Heart left ventricle (tissue), 16 donors: ENCODE measurements at regions not wholly inside any gene's neighbourhood (a gene's known extent, or its start where the extent isn't known, plus 50 kb on each side); places are given as distances from the start of the nearest gene placed in this dataset.

Experiments
- ATAC-seq, 4 donors: fragments of 200-7000 bp; cut with Tn5 transposase; one replicate each; pipeline ENCODE4 v1.9.1; 2020 to 2022; ENCODE audit warnings: moderate library complexity in 4 of 4, mild to moderate bottlenecking in 3 of 4, moderate number of reproducible peaks in 1 of 4
- DNase-seq, 5 donors: peaks; one replicate each; pipeline ENCODE4 v3.0.0-alpha.2; 2020
- H3K27ac ChIP-seq, 12 donors: fragments of 200-600 bp; sonication (generic) in 4 of 12; one replicate each; pipeline versions ENCODE4 v1.5.0 to v1.8.0; 2016 to 2022; ENCODE audit warnings: mild to moderate bottlenecking in 2 of 12
- H3K27me3 ChIP-seq, 9 donors: fragments of 200-600 bp; sonication (generic) in 2 of 9; one replicate each; pipeline versions ENCODE4 v1.5.1 to v1.8.0; 2016 to 2022; ENCODE audit warnings: mild to moderate bottlenecking in 3 of 9
- H3K36me3 ChIP-seq, 9 donors: fragments of 200-600 bp; sonication (generic) in 2 of 9; one replicate each; pipeline versions ENCODE4 v1.5.0 to v1.8.0; 2018 to 2022; ENCODE audit warnings: mild to moderate bottlenecking in 2 of 9
- H3K4me1 ChIP-seq, 12 donors: fragments of 200-600 bp; sonication (generic) in 4 of 12; one replicate each; pipeline versions ENCODE4 v1.5.0 to v1.8.0; 2016 to 2022; ENCODE audit warnings: mild to moderate bottlenecking in 3 of 12
- H3K4me3 ChIP-seq, 12 donors: fragments of 200-600 bp; sonication (generic) in 4 of 12; one replicate each; pipeline versions ENCODE4 v1.5.0 to v1.8.0; 2017 to 2022; ENCODE audit warnings: mild to moderate bottlenecking in 9 of 12, moderate library complexity in 4 of 12
- H3K9me3 ChIP-seq, 12 donors: fragments of 200-600 bp; sonication (generic) in 4 of 12; one replicate each; pipeline versions ENCODE4 v1.5.0 to v1.8.0; 2016 to 2022; ENCODE audit warnings: mild to moderate bottlenecking in 1 of 12
- POLR2A ChIP-seq, 2 donors: fragments of 450-650 bp; IDR thresholded peaks; one replicate each; pipeline ENCODE4 v1.6.1; 2017; ENCODE audit warnings: antibody characterized with exemption in 2 of 2, mild to moderate bottlenecking in 2 of 2, moderate library complexity in 2 of 2
- WGBS, 4 donors: extraction: QIAGEN DNeasy Blood & Tissue Kit in 2 of 4; methylation state at CpG; one replicate each; pipeline versions ENCODE4 v1.1.5 to v1.1.7; 2013 to 2018; 5-methylcytosine and 5-hydroxymethylcytosine counted together
- intact Hi-C, 10 donors: fragments of 100-400 bp; cut with DNase I; formaldehyde crosslinking; loops; one replicate each; pipeline versions ENCODE4 v1.11.1 to v1.14.2; 2022
- TF ChIP-seq, protein P1 (sequence below), 12 donors: fragments of 200-600 bp; sonication (generic) in 4 of 12; IDR thresholded peaks; one replicate each; pipeline versions ENCODE4 v1.5.0 to v1.8.0; 2018 to 2022; ENCODE audit warnings: antibody characterized with exemption in 12 of 12, mild to moderate bottlenecking in 5 of 12
- donor health status: ischemic (EF 13 %, LVEDD 7.1; RV severe dilation, severe dysfunction).
- donor health status: healthy with polysubstance abuse.
- donor health status: DM: no; HTN: yes; CAD: no.
- donor health status: DM: no; HTN: no; CAD: no.
- donor health status: ischemic (EF 25% LVEDD 6.9; RV normal size, moderate dysfunction).
- donor health status: ischemic (EF 25% LVEDD 5.7; RV mildly dilated, moderate dysfunction).
- donor health status: healthy.
- donor health status: DM: yes; HTN: yes; CAD: no.
- donor health status: ischemic (EF 35%, LVEDD 5.7; RV mildly dilated, moderate dysfunction).
- donor health status: nonischemic (EF 11% LVEDD 7.7; RV severe dilation, severe dysfunction).
- donor health status: DM: yes; HTN: yes; CAD: no.
- donor health status: PGD.
- donor health status: ischemic (EF 29% LVEDD 5.4; RV normal size, mild dysfunction).
- donor health status: nonischemic (EF 23%, LVEDD 6.1; RV moderate dilation, normal function).

DNA sequence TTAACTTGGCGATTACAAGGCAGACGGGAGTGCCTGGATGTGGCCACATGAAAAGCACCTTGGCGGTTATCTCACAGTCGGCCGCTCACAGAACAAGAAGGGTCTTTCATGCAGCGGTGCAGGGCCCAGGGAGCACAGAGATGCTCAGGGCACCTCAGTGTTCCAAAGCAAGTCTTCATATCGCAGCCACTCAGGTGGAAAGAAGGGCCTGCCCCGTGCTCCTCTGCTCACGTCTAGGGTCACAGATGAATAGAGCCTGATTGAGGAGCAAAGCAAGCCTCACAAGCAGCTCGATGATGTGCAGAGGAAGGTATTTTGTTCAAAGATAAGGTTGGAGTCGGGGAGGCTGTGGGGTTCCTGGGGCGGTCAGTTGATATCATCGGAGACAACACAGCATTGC is 297.8 kb downstream of the WDR11 start:
- no peak overlapping the region for H3K4me3 ChIP-seq
- H3K27ac ChIP-seq = no peak overlapping the region
- peaks cover 0 to 13% (median 0%) of the 10 kb centered on the region in 9 donors for H3K27me3 ChIP-seq
- WGBS, 4 donors = 57 to 70% (median 63%) methylated on average over 13 of the region's 13 CpGs
- no peak for TF ChIP-seq POLR2A (IDR thresholded peaks at IDR 0.05)
- TF ChIP-seq, protein P1, sequence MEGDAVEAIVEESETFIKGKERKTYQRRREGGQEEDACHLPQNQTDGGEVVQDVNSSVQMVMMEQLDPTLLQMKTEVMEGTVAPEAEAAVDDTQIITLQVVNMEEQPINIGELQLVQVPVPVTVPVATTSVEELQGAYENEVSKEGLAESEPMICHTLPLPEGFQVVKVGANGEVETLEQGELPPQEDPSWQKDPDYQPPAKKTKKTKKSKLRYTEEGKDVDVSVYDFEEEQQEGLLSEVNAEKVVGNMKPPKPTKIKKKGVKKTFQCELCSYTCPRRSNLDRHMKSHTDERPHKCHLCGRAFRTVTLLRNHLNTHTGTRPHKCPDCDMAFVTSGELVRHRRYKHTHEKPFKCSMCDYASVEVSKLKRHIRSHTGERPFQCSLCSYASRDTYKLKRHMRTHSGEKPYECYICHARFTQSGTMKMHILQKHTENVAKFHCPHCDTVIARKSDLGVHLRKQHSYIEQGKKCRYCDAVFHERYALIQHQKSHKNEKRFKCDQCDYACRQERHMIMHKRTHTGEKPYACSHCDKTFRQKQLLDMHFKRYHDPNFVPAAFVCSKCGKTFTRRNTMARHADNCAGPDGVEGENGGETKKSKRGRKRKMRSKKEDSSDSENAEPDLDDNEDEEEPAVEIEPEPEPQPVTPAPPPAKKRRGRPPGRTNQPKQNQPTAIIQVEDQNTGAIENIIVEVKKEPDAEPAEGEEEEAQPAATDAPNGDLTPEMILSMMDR (IDR thresholded peaks at IDR 0.05) = no peak
- no peaks in the 10 kb centered on the region for H3K4me1 ChIP-seq
- H3K36me3 ChIP-seq = no peaks in the 10 kb centered on the region
- no peak for ATAC-seq
- intact Hi-C loops = no loop called here
- no peak for DNase-seq
- peaks cover 0 to 40% (median 6%) of the 10 kb centered on the region in 12 donors for H3K9me3 ChIP-seq

DNA sequence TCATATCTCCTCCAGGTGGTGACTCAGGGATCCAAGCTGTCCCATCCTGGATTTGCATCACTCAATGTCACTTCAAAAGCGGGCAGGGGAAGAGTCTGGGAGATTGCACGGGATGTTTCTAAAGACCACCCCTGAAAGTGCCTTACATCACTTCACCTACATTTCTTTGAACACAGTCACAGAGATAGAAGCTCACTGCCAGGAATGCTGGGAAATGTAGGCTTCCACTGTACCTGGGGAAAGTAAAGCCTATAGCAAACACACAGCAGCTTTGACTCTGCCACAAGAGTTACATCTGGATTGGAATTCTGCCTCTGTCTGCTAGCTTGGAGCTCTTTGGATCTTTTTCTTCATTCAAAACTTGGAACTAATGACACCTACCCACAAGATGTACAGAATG is 300.9 kb downstream of the WDR11 start:
- DNase-seq = no peak
- WGBS, 4 donors = 64 to 69% (median 67%) methylated on average over 2 of the region's 2 CpGs
- ATAC-seq = no peak
- peaks cover 0 to 17% (median 0%) of the 10 kb centered on the region in 12 donors for H3K9me3 ChIP-seq
- H3K4me3 ChIP-seq = no peak overlapping the region
- peaks cover 0 to 13% (median 0%) of the 10 kb centered on the region in 9 donors for H3K27me3 ChIP-seq
- intact Hi-C loops = no loop called here
- no peak for TF ChIP-seq POLR2A (IDR thresholded peaks at IDR 0.05)
- TF ChIP-seq, protein P1 (IDR thresholded peaks at IDR 0.05) = no peak
- H3K4me1 ChIP-seq = no peaks in the 10 kb centered on the region
- H3K27ac ChIP-seq = no peak overlapping the region
- H3K36me3 ChIP-seq = no peaks in the 10 kb centered on the region

DNA sequence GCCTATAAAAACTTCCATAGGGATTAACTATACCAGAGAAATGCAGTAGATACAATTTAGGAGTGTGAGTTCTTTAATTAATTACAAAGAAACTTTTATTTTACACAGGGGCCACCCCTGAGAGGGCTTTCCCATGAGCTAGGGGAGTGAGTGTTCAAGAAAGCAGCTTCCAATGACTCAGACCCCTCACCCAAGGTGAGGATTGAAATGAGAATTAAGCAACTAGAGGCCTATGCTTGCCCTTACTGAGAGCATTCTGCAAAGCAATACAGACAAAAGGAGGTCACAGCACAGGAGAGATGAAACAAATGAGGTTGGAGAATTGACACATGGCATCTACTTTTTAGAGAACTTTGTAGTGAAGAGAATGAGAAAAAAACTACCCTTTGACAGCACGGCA is 301.8 kb downstream of the WDR11 start:
- peaks cover 0 to 8% (median 0%) of the 10 kb centered on the region in 9 donors for H3K27me3 ChIP-seq
- ATAC-seq (no peak), DNase-seq (no peak)
- H3K9me3 ChIP-seq = peaks cover 0 to 23% (median 0%) of the 10 kb centered on the region in 12 donors
- H3K4me1 ChIP-seq = no peaks in the 10 kb centered on the region
- no peak for TF ChIP-seq POLR2A (IDR thresholded peaks at IDR 0.05)
- TF ChIP-seq, protein P1 (IDR thresholded peaks at IDR 0.05) = no peak
- H3K27ac ChIP-seq = no peak overlapping the region
- H3K36me3 ChIP-seq = no peaks in the 10 kb centered on the region
- intact Hi-C loops = no loop called here
- 88 to 94% (median 91%) methylated on average over 1 of the region's 1 CpG for WGBS, 4 donors
- H3K4me3 ChIP-seq = no peak overlapping the region

DNA sequence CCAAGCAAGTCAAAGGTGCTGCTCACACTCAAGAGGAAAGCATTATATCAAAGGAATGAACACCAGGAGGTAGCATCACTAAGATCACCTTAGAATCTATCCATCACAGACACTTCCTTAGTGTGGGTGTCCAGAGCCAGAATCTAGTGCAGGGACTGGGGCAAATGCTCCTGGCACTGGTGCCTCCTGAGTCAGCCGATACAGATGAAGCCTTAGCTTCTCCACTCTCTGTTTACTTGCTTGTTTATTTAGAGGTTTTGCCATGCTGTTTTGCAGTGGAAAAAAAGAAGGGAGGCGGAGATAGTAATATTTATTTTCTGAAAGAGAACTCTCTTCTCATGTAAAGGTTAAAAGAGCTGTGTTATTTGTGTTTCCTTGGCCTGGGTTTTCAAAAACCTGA is 303.1 kb downstream of the WDR11 start:
- H3K36me3 ChIP-seq = no peaks in the 10 kb centered on the region
- no peak for DNase-seq
- TF ChIP-seq, protein P1 (IDR thresholded peaks at IDR 0.05) = no peak
- no peak for TF ChIP-seq POLR2A (IDR thresholded peaks at IDR 0.05)
- H3K4me3 ChIP-seq = no peak overlapping the region
- H3K4me1 ChIP-seq = no peaks in the 10 kb centered on the region
- H3K27ac ChIP-seq = no peak overlapping the region
- peaks cover 0 to 23% (median 0%) of the 10 kb centered on the region in 12 donors for H3K9me3 ChIP-seq
- intact Hi-C loops = no loop called here
- ATAC-seq = no peak
- WGBS, 4 donors = 87 to 92% (median 90%) methylated on average over 2 of the region's 2 CpGs
- peaks cover 0 to 4% (median 0%) of the 10 kb centered on the region in 9 donors for H3K27me3 ChIP-seq
